Fibroblast of upper back skin (primary cell): ENCODE measurements at regions not wholly inside any gene's neighbourhood (a gene's known extent, or its start where the extent isn't known, plus 50 kb on each side); places are given as distances from the start of the nearest gene placed in this dataset.
"Not testable (repeated sequence)": the region's sequence is repeated elsewhere in the genome, so short reads cannot be mapped to it uniquely, and the experiment has no call there.

Source experiments
- DNase-seq: peaks from one replicate; pipeline ENCODE4 v3.0.0-alpha.2; 2013

DNA sequence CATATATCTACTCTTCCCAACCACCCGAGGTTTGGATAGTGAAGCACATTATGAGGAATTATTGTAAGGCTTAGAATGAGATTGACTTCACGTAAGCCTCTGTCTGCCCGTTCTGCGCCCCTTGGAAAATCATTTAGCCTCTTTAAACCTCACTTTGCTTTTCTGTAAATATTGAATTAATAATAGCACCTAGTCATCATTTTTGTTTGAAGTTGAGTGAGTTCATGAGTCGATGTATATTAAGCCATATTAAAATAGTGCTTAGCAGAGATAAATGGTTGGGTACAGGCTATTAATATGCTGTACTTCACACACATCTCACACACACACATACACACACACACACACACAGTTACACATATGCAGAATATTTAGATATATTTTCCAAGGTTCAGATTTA lies 344.8 kb upstream of the EYS start:
- no peak for DNase-seq

DNA sequence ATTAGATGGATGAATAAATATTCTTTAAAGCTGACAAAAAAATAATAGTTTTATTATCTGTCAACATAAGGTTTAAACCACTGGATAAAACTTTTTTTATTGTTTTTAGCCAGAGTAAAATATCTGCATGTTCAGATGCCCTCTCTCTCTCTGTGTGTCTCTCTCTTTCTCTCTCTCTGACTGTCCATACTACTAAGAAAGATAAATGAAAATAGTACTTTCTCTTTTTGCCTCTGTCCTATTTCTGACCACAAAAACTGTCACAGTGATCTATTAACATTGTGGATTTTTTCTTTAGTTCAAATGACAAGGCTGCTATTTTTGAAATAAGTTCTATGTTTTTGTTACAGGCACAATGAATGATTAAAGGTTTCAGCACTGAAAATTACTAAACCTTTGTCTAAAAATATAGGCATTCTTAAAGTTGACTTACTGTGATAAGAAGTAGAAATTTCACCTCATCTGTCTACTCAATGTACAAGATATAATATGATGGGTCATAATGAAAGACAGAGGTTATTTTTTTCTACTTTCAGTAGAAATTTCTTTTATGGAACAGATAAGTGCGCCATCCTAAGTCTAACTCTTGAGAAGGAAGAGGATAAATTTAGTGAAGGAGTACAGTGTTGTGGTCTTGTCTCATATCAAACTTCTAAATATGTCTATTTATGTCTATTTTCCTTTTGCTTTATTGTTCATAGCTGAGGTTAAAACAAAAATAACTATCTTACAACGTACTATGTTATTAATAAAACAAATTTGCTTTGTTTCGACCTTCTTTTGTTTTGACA lies 341.9 kb upstream of the EYS start:
- peak; percentile 1 for DNase-seq

DNA sequence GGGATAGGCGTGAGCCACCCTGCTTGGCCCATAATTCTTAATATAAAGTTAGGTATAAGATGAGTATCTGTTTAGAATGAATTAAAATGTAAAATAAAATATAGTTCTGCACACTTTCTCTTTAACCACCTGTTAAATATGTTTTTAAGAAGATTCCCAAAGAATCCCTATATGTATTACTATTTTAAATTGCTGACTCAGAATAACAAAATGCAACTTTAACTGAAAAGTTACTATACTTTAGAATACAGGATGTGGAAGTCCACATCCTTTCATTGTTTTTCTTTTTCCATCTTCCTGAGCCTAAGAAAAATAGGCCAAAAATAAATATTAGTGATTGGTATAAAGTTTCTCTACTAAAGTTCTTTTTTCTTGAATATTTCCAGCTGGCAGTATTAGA lies 325.6 kb upstream of the EYS start:
- no peak for DNase-seq

DNA sequence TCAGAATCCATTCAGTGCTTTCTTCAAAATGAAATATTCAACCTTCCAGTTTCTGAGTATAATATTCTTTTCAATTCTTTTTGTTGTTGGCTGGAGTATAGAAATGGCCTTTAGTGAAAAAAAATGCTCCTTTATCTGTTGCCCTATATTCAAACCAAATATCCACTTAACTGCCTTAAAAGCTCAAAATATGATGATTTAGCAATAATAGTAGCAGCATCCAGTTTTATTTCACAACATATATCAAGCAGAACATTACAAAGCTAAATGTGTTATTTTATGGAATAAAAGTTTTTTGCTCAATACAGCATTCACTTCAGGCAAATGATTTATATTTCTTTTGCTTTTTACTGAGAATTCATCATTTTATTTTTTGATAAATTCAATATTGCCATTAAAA lies 322.4 kb upstream of the EYS start:
- DNase-seq, result no peak

DNA sequence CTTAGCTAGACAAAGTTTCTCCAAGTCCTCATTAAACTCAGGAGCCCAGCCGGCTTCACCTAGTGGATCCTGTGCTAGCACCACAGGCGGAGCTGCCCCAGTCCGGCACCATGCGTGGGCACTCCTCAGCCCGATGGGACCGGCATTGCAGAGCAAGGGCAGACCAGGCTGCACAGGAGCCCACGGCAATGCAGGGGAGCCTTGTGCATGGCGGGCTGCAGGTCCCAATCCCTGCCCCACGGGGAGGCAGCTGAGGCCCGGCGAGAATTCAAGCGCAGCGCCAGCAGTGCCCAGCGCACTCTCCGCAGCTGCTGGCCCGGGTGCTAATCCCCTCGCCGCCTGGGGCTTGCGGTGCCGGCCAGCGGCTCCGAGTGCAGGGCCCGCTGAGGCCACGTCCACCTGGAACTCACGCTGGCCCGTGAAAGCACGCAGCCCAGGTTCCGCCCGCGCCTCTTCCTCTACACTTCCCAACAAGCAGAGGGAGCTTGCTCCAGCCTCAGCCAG lies 292.3 kb upstream of the EYS start:
- no peak for DNase-seq

DNA sequence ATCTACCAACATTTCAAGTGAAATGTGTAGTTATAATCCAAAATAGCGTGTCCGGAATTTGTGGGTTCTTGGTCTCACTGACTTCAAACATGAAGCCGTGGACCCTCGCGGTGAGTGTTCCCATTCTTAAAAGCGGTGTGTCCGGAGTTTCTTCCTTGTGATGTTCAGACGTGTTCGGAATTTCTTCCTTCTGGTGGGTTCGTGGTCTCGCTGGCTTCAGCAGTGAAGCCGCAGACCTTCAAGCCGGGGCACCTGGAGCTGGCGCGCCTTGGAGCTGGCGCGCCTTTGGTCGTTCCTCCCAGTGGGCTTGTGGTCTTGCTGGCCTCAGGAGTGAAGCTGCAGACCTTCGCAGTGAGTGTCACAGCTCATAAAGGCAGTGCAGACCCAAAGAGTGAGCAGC lies 291.5 kb upstream of the EYS start:
- DNase-seq, result no peak

DNA sequence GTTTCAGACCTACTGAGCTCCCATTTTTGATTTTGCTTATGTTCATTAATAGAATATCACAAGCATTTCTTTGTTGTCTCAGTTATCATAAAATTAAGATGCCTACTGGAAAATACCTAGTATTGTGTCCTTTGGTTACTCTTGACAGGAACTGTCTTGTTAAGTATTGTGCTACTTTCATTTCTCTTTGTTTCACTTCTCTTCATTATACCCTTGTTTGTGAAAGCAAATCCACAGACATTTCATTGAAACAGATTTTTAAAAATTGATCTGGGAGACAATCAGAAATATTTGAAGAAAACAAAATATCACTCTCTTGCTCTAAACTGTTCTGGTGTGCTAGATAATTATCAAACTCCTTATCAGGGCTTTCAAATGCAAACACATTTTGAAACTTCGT lies 290.5 kb upstream of the EYS start:
- DNase-seq, result no peak

DNA sequence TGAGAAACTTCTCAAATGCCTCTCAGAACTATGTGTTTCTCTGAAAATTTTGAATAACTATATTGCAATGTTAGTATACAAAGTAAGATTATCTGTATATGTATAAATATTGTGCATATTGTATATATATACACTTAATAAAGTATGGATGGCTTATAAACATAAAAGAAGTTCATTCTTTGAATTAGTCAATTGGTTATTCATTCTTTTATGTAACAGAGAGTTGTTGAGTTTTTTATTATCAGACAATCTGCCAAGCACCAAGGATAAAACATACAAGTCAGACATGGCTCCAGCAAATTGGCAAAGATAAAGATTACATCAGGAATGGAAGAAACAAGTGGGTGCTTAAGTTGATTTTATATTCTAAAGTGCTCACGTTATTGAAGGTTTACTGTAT lies 289.1 kb upstream of the EYS start:
- no peak for DNase-seq

DNA sequence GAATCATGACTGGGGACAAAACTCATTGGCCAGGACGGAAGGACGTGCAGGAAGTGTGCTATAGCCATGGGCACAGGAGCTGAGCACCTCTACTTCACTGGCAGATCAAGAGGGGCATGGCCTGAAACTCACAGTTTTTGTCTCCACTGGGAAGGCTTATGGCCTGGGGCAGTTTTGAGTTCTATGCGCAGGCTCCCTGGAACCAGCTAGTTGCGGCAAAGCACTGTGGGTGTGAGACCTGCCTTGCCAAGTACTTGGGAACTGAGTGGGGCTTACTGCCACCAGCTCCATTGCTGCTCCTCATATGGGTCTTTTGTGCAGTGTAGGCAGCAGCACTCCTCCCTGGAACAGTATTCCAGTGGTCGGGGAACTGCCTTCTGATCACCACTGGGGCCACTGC lies 282.6 kb upstream of the EYS start:
- DNase-seq, result no peak

DNA sequence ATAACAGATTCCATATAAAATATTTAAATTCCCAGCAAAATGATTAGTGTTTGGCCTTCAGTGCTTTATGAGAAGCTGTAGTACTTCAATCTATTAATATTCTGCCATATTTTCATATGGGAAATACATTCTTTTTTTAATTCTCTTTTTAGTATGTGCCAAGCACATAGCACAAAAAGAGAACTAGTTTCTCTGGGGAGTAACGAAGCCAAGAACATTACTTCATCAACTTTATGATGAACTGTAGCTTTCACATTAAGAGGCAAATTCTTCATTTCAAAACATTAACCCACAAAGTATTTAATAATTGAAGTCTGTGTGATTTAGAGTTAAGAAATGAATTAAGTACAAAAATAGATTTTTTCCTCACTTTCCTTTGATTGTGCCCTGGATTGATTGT lies 281.0 kb upstream of the EYS start:
- no peak for DNase-seq

DNA sequence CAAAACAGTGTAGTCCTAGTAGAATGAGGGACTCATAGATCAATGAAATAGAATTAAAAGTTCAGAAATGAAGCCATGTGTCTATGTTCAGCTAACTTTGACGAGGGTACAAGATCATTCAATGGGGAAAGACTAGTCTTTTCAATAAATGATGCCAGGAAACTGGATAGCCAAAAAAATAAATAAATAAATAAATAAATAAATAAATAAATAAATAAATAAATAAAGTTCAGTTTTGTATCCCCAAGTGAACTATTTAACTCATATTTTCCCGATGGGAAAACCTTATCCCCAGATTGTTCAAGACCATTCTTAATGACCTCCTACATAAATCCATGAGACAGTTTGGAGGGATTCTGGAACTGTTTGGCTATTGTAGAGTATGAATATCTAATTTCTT lies 277.1 kb upstream of the EYS start:
- no peak for DNase-seq

DNA sequence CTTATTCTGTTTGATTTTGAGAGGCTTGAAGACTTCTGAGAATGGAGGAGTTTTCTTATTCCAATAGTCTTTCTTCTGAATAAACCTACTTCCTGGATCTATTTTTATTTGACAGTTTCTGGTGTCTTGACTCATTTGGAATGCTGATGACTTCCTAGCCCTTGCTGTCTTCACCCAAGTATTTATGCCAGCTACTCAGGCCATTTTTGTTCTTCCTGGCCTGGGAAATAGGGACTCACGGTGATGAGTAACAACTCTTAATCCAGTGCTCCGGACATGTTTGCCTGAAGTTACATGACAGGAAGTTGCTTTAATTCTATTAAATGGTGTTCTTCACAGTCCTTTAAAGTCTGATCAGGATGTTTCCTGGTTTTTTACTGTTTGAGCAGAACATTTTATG lies 272.1 kb upstream of the EYS start:
- DNase-seq, result peak; percentile 82

DNA sequence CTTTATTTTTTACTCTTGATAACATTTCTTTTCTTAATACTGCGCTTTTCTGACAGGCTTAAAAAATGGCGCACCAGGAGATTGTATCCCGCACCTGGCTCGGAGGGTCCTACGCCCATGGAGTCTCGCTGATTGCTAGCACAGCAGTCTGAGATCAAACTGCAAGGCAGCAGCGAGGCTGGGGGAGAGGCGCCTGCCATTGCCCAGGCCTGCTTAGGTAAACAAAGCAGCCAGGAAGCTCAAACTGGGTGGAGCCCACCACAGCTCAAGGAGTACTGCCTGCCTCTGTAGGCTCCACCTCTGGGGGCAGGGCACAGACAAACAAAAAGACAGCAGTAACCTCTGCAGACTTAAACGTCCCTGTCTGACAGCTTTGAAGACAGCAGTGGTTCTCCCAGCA lies 264.2 kb upstream of the EYS start:
- DNase-seq, result not testable (repeated sequence)

DNA sequence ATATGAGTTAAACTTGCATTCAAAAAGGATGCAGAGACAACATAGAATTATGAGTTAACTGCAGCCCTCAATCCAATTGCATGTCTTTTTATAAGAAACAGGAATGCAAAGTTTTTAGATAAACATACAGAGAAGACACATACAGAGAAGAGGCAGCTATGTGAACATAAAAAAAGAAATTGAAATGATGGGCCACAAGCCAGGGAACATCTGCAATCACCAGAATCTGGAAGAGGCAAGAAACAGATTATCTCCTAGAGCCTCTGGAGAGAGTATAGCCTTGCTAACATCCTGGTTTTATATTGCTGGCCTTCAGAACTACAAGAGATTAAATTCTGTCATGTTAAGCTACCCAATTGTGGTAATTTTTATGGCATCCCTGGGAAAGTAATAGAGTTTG lies 257.2 kb upstream of the EYS start:
- DNase-seq, result no peak

DNA sequence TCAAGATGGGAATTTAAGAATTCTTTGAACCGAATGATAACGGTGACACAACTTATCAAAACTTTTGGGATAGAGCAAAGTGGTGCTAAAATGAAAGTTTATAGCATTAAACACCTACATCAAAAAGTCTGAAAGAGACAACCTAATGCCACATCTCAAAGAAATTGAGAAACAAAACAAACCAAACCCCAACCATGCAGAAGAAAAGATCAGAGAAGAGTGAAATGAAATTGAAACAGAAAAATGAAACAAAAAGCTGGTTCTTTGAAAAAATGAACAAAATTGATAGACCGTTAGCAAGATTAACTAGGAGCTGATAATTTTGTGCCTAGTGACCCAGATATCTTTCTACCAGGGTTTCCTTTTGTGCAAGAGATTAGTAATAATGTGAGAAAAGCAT lies 248.0 kb upstream of the EYS start:
- DNase-seq, result no peak

DNA sequence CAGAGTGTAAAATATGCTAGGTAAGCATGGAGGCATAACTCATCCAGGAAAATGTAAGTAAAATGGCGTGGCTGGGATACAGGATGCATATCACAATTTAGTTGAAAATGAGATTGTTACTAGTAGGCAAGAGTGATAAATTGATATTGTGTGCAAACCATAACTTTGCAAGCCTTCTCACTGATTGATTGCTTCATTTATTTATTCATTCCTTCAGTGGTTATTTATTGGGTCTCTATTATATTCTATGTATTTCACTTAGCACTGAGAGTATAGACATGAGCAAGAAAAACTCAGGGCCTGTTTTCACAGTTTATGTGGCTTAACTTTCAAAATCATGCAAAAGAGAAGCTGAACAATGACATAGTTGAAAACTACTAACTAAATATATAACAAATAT lies 241.0 kb upstream of the EYS start:
- no peak for DNase-seq

DNA sequence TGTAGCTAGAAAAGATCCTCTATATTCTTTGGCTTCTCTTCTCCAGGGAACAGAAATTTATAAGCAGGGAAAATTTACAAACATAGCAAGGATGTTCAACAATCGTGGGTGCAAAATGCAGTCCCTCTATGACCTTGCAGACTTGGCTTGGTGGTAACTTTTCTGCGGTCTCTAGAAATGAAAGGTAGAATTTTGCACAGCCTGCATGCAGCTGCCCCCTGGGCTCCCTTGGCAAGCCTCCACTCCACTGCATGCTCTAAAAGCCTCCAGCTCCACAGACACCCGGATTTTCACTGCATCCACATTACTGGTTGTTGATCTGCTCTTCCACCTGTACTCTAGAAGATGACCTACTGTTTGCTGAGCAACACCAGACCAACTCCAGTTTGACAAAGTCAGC lies 236.5 kb upstream of the EYS start:
- peak; percentile 6 for DNase-seq

DNA sequence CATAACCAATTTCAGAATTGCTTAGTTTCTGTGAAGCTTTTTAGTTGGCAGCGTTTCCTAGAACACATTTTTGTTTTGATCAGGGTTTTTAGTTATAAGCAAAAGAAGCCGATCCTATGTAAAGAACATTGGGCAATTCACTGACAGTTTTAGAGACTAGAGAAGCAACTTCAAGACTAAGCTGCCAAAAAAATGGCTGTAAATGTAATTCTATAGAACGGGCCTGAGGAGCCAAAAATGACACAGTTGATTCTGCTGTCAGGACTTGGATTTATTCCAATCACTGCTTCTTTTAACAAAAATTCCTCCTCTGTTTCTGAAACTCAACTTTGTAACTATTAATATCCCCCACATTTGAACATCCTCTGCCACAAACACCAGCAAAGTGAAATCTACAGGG lies 236.0 kb upstream of the EYS start:
- DNase-seq, result peak; percentile 20

DNA sequence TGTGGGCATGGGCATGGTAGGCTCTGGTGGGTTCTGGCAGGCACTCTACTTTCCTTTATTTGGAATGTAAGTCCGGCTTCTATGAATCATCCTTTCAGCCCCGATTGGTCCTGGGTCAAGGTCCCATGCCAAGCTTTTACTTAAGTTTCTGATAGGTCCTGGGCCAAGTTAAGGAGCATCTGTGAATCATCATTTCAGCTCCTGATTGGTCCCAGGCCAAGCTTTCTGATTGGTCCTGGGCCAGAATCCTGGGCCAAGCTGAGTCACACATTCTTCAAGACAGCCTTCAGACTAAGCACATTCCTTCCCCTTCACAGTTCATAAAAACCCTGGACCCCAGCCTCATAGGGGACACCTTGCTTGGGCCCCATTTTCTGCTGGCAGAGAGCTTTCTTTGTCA lies 231.0 kb upstream of the EYS start:
- peak; percentile 77 for DNase-seq

DNA sequence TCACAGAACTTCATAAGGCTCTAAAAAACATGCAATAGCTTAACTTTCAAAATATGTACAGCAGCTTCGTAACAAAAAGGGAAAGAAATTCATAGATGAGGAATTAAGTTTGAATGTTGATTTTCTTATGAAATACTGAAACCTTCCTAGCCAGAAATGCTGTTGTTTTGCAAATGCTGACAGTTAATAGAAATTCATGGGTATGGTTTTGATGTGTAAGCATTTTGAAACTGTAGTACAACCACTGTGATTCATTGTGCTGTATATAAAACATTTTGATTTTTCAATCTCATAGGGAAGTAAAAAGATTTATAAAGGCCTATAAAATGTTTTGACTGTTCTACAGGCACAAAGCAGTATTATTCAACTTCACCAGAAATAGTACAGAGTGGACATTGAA lies 228.4 kb upstream of the EYS start:
- no peak for DNase-seq

DNA sequence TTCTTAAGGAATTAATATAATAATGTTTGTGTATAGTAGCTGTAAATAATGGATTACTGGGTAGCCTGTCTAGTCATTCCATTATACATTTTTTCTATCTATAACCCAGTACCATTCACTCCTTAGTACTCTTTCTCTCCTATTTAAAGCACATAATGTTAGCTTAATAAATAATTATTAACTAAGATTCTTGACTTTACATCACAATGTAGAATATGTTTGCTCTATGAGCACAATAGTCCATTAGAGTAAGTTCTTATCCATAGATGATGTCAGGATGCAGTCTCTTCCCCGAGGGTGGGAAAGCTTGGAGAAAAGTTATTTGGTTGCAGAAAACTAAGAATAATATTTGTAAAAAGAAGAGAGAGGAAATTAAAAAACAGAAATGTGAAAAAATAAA lies 226.4 kb upstream of the EYS start:
- no peak for DNase-seq

DNA sequence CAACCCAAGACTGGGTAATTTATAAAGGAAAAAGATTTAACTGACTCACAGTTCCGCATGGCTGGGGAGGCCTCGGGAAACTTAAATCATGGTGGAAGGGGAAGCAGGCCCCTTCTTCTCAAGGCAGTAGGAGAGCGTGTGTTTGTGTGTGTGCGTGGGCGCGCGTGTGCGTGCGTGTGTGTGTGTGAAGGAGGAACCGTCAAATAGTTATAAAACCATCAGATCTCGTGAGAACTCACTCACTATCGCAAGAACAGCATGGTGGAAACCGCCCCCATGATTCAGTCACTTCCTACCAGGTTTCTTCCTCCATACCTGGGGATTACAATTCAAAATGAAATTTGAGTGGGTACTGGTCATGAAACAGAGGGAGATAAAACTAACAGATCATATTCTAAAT lies 220.1 kb upstream of the EYS start:
- no peak for DNase-seq

DNA sequence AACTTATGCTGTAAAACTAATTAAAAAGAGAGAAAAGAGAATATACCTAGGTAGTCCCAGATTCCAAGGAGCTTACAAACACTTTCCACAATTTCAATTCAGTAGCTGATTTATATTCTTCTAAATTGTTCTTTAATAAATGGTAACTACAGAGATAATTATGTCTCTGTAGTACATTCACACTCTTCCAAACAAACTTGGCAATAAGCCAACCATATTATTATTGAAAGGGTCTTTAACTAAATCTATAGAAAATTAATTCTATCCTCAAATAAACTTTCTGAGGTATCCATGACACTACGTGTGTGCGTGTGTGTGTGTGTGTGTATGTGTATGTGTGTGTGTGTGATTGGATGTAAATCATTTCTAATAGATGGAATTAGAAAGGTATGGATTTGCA lies 217.4 kb upstream of the EYS start:
- no peak for DNase-seq

DNA sequence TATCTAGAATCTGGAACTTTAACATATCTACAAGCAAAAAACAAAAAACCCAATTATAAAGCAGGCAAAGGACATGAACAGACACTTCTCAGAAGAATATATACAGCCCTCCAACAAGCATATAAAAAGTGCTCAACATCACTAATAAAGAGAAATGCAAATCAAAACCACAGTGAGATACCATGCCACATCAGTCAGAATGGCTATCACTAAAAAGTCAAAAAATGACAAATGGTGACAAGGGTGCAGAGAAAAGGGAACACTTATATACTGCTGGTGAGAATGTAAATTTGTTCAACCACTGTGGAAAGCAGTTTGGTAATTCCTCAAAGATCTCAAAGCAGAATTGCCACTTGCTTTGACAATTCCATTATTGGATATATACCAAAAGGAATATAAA lies 215.0 kb upstream of the EYS start:
- DNase-seq, result no peak

DNA sequence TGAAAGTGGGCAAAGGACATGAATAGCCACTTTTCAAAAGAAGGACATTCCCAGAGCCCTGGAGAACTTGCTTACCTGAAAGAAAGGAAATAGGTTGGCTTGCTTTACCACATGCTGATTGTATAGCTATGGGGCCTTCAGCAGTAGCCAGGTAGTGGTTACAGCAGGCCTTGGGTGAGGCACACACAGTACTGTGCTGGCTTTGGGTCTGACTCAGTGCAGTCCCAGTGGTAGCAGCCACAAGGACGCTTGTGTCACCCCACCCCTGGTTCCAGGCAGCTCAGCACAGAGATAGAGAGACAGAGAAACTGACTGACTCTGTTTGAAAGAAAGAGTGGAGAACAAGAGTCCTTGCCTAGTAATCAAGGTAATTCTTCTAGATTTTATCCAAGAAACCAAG lies 201.0 kb upstream of the EYS start:
- no peak for DNase-seq
